22Rv1 (cell line): ENCODE measurements at regions not wholly inside any gene's neighbourhood (a gene's known extent, or its start where the extent isn't known, plus 50 kb on each side); places are given as distances from the start of the nearest gene placed in this dataset.

Experiments
- H3K27ac ChIP-seq: fragments of 450-650 bp; 2 replicates; pipeline ENCODE4 v1.5.1; 2017
- CTCF ChIP-seq: fragments of 450-650 bp; IDR thresholded peaks from 2 replicates; pipeline ENCODE4 v1.5.1; 2017; ENCODE audit warnings: mild to moderate bottlenecking
- ZFX ChIP-seq: fragments of 450-650 bp; IDR thresholded peaks from 2 replicates; pipeline ENCODE4 v1.6.1; 2017; ENCODE audit warnings: antibody characterized with exemption, borderline replicate concordance

DNA sequence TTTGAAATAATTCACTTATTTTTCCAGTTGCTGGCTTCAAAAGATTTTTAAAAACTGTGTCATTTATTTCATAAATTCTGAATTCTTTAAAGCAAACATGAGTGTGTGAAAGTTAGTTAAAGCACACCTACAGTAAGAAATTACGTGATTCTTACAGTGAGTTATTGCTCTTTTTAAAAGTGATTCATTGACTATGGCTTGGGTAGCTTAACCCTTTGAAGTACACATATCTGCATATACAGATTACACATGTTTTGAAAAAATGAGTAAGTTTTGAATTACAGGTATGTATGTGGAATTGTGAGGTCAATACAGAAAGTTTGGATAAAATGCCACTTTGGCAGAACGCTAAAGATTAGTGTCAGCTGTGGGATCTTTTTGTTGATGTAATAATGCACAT is 64.5 kb upstream of the MBNL1 start:
- TF ChIP-seq CTCF, result no peak
- TF ChIP-seq ZFX, result no peak
- no peak overlapping the region for H3K27ac ChIP-seq

GRCh38 chr3:152205097-152205593 is 63.6 kb upstream of the MBNL1 start:
- H3K27ac ChIP-seq, result no peak overlapping the region
- no peak for TF ChIP-seq CTCF
- TF ChIP-seq ZFX, result no peak

DNA sequence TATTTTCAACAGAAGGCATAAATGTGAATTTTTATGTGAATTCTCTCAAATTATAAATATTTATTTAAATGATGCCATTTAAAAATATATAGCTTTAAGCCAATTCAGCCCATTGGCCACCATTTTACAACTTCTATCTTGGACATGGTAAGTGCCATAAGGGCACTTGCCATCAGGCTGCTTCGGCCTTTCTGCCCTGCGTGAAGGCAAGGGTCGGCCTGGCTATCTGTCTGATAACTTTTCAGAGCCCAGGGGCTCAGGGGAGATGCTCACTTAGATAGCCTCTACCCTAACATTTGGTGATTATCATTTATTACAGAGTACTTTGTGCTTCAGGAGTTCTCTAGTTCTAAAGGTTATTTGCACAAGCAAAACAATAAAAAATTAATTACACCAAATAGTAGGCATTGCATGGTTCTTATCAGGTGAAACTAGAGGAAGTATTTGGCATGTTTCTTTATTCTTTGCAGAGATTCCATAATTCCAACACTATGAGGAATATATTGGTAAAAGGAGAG is 62.4 kb upstream of the MBNL1 start:
- no peak for TF ChIP-seq ZFX
- no peak for TF ChIP-seq CTCF
- H3K27ac ChIP-seq, result no peak overlapping the region

- TF ChIP-seq ZFX, result no peak
- TF ChIP-seq CTCF, result no peak
These were observed 60.3 kb upstream of the MBNL1 start for GRCh38 chr3:152208439-152208838.

GRCh38 chr3:152209060-152209459 is 59.7 kb upstream of the MBNL1 start:
- H3K27ac ChIP-seq, result no peak overlapping the region
- TF ChIP-seq ZFX (no peak), CTCF (no peak)

More at GRCh38 chr3:152208439-152208838, 60.3 kb upstream of the MBNL1 start:
- no peak overlapping the region for H3K27ac ChIP-seq

- no peak for TF ChIP-seq ZFX
- TF ChIP-seq CTCF, result no peak
- no peak overlapping the region for H3K27ac ChIP-seq
These were observed 59.0 kb upstream of the MBNL1 start for GRCh38 chr3:152209776-152210175.

DNA sequence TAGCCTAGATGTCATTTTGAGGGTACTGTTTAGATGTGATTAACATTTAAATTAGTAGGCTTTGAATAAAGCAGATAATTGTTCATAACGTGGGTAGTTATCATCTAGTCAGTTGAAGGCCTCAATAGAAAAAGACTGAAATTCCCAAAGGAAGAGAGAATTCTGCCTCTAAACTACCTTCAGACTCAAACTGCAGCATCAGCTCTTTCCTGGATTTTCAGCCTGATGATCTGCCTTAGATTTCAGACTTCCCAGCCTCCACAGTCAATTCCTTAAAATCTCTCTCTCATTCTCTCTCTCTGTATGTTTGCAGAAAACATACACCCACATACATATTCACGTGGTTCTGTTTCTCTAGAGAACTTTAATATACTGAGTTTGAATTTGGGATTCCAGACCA is 58.0 kb upstream of the MBNL1 start:
- TF ChIP-seq ZFX (no peak), CTCF (no peak)
- no peak overlapping the region for H3K27ac ChIP-seq
